Neural crest cell (in vitro differentiated cells): ENCODE measurements at regions not wholly inside any gene's neighbourhood (a gene's known extent, or its start where the extent isn't known, plus 50 kb on each side); places are given as distances from the start of the nearest gene placed in this dataset.
"Not testable (repeated sequence)": the region's sequence is repeated elsewhere in the genome, so short reads cannot be mapped to it uniquely, and the experiment has no call there.

Experiments
- DNase-seq: peaks from one replicate; pipeline ENCODE4 v3.0.0; 2021; ENCODE audit warnings: low read depth, mixed read lengths, low spot score
- H3K27ac Mint-ChIP-seq: one replicate; pipeline ENCODE4 v1.8.0; 2021; ENCODE audit warnings: mild to moderate bottlenecking, mixed read lengths; ENCODE audit not compliant: unreplicated experiment
- H3K27me3 Mint-ChIP-seq: 2 replicates; pipeline ENCODE4 v1.8.0; 2021; ENCODE audit warnings: low read depth, mild to moderate bottlenecking, mixed read lengths
- H3K36me3 Mint-ChIP-seq: 2 replicates; pipeline ENCODE4 v1.8.0; 2021; ENCODE audit warnings: low read depth, mild to moderate bottlenecking, mixed read lengths
- H3K4me1 Mint-ChIP-seq: 2 replicates; pipeline ENCODE4 v1.8.0; 2021; ENCODE audit warnings: mixed read lengths
- H3K4me3 Mint-ChIP-seq: one replicate; pipeline ENCODE4 v1.8.0; 2021; ENCODE audit warnings: mild to moderate bottlenecking, mixed read lengths
- H3K9me3 Mint-ChIP-seq: 2 replicates; pipeline ENCODE4 v1.8.0; 2021; ENCODE audit warnings: mixed read lengths
- TF ChIP-seq, protein P1 (sequence below): fragments of 200-600 bp; sonication (generic); conservative IDR thresholded peaks from 2 replicates; pipeline ENCODE4 v1.5.0; 2021; ENCODE audit warnings: antibody characterized with exemption, mild to moderate bottlenecking

DNA sequence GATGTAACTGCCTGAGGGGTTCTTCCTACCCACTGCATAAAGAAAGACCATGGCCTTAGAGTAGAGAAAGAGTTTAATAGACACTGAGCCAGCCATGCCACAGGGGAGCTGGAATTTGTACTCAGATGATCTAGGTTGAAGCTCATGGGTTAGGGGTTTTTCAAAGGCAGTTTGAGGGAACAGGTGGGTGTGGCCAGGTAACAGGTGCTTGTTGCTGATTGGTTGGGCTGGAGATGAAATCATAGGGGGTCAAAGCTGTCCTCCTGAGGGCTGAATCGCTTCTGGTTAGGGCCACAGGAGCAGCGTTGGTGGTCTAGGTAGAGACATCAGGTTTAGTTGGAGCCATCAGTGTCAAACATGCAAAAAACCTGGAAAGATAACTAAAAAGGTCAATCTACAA lies 59.2 kb upstream of the CSNK1A1L start:
- no peak for DNase-seq

DNA sequence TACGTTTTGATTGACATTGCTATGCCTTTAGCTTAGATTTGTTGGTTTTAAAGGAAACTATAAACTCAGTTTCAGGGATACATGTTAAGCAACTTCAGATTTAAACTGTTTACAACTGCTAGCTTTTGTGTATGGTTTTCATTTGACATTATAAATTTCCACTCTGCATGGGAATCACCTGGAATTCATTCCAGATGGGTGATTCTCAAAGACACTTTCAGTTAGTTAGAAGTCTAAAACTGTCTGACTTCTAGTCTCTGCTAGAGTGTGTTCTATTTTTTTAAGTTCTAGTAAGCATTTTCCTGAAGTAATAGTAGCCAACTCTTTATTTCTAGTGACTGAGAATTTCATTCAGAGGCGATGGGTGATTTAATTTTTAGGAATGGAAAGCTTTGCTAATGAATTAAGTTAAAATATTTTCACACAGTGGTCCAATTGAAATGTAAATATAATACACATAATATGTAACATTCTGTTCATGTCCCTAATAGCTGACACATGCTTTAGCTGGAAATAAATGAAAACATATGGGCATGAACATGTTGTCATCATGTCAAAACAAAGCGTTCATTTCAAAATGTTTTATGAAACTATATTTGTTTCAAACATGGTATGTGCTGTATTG lies 58.3 kb upstream of the CSNK1A1L start:
- peaks cover 17% of the 10 kb centered on the region for H3K9me3 Mint-ChIP-seq
- no peak for DNase-seq
- H3K4me1 Mint-ChIP-seq = no peaks in the 10 kb centered on the region
- no peak overlapping the region for H3K27ac Mint-ChIP-seq
- H3K4me3 Mint-ChIP-seq = no peak overlapping the region
- H3K36me3 Mint-ChIP-seq = peaks cover 10% of the 10 kb centered on the region
- TF ChIP-seq, protein P1, sequence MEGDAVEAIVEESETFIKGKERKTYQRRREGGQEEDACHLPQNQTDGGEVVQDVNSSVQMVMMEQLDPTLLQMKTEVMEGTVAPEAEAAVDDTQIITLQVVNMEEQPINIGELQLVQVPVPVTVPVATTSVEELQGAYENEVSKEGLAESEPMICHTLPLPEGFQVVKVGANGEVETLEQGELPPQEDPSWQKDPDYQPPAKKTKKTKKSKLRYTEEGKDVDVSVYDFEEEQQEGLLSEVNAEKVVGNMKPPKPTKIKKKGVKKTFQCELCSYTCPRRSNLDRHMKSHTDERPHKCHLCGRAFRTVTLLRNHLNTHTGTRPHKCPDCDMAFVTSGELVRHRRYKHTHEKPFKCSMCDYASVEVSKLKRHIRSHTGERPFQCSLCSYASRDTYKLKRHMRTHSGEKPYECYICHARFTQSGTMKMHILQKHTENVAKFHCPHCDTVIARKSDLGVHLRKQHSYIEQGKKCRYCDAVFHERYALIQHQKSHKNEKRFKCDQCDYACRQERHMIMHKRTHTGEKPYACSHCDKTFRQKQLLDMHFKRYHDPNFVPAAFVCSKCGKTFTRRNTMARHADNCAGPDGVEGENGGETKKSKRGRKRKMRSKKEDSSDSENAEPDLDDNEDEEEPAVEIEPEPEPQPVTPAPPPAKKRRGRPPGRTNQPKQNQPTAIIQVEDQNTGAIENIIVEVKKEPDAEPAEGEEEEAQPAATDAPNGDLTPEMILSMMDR = no peak
- no peaks in the 10 kb centered on the region for H3K27me3 Mint-ChIP-seq

More for the DNA sequence above, 59.2 kb upstream of the CSNK1A1L start:
- Mint-ChIP-seq H3K4me1 (no peaks in the 10 kb centered on the region), H3K9me3 (peaks cover 8% of the 10 kb centered on the region), H3K27me3 (no peaks in the 10 kb centered on the region), H3K36me3 (peaks cover 2% of the 10 kb centered on the region), H3K27ac (no peak overlapping the region), H3K4me3 (no peak overlapping the region)
- TF ChIP-seq, protein P1 = no peak

DNA sequence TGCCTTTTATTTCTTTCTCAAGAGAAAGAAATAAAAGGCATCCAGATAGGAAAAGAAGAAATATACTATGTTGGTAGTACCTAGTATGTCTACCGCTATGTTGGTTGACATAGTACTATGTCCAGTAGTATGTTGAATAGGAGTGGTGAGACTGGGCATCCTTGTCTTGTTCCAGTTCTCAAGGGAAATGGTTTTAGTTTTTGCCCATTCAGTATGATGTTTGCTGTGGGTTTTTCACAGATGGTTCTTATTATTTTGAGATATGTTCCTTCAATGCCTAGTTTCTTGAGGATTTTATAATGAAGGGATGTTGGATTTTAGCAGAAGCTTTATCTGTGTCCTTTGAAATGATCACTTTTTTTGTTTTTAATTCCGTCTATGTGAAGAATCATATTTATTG lies 53.0 kb upstream of the CSNK1A1L start:
- Mint-ChIP-seq H3K36me3 (peaks cover 13% of the 10 kb centered on the region), H3K9me3 (peaks cover 19% of the 10 kb centered on the region), H3K4me1 (peaks cover 6% of the 10 kb centered on the region), H3K4me3 (no peak overlapping the region), H3K27me3 (no peaks in the 10 kb centered on the region), H3K27ac (no peak overlapping the region)
- TF ChIP-seq, protein P1 = no peak
- DNase-seq = no peak

DNA sequence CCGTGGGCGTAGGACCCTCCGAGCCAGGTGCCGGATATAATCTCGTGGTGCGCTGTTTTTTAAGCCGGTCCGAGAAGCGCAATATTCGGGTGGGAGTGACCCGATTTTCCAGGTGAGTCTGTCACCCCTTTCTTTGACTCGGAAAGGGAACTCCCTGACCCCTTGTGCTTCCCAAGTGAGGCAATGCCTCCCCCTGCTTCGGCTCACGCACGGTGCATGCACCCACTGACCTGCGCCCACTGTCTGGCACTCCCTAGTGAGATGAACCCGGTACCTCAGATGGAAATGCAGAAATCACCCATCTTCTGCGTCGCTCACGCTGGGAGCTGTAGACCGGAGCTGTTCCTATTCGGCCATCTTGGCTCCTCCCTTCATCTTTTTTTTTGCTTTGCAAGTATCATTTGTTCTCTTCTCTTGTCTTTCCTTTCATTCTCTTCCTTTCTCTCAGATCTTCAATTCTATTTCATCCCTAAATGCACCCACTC lies 50.2 kb upstream of the CSNK1A1L start:
- not testable (repeated sequence) for H3K27ac Mint-ChIP-seq, H3K27me3 Mint-ChIP-seq, DNase-seq, H3K4me1 Mint-ChIP-seq
- H3K9me3 Mint-ChIP-seq = peaks cover 20% of the 10 kb centered on the region
- peaks cover 13% of the 10 kb centered on the region for H3K36me3 Mint-ChIP-seq
- H3K4me3 Mint-ChIP-seq = peak overlapping the region; percentile 0
